Activated CD8-positive, alpha-beta T cell treated with anti-CD3 and anti-CD28 coated beads for 36 hours (primary cell): ENCODE measurements at regions not wholly inside any gene's neighbourhood (a gene's known extent, or its start where the extent isn't known, plus 50 kb on each side); places are given as distances from the start of the nearest gene placed in this dataset.

Experiments
- ATAC-seq: fragments of 200-7000 bp; cut with Tn5 transposase; one replicate; pipeline ENCODE4 v1.10.0; 2021; ENCODE audit warnings: mild to moderate bottlenecking, moderate library complexity
- CTCF ChIA-PET: fragments of 350-600 bp; sonication (Branson Sonifier 250); formaldehyde crosslinking; loops from one replicate; lab custom pipeline; 2021; ENCODE audit warnings: antibody characterized with exemption; lab: Charles Lee
- POLR2A ChIA-PET: fragments of 350-600 bp; sonication (Branson Sonifier 250); formaldehyde crosslinking; loops from one replicate; lab custom pipeline; 2021; ENCODE audit warnings: antibody characterized with exemption; lab: Charles Lee
- DNase-seq: peaks from one replicate; pipeline ENCODE4 v3.0.0-alpha.2; 2020
- H3K27ac Mint-ChIP-seq: one replicate; pipeline ENCODE4 v1.8.0; 2021; ENCODE audit warnings: mild to moderate bottlenecking, mixed read lengths
- H3K27me3 Mint-ChIP-seq: one replicate; pipeline ENCODE4 v1.8.0; 2021; ENCODE audit warnings: mixed read lengths
- H3K36me3 Mint-ChIP-seq: one replicate; pipeline ENCODE4 v1.8.0; 2021; ENCODE audit warnings: low read depth, mixed read lengths
- H3K4me1 Mint-ChIP-seq: one replicate; pipeline ENCODE4 v1.8.0; 2021; ENCODE audit warnings: low read depth, mixed read lengths
- H3K4me3 Mint-ChIP-seq: one replicate; pipeline ENCODE4 v1.8.0; 2021; ENCODE audit warnings: mild to moderate bottlenecking, moderate library complexity, mixed read lengths
- H3K9me3 Mint-ChIP-seq: one replicate; pipeline ENCODE4 v1.8.0; 2021; ENCODE audit warnings: mixed read lengths
- CTCF ChIP-seq: fragments of 200-600 bp; IDR thresholded peaks from one replicate; pipeline ENCODE4 v1.8.0; 2022; ENCODE audit warnings: antibody characterized with exemption, mild to moderate bottlenecking
- intact Hi-C: fragments of 100-400 bp; cut with micrococcal nuclease; formaldehyde crosslinking; loops from one replicate; pipeline ENCODE4 v1.10.0; 2022

DNA sequence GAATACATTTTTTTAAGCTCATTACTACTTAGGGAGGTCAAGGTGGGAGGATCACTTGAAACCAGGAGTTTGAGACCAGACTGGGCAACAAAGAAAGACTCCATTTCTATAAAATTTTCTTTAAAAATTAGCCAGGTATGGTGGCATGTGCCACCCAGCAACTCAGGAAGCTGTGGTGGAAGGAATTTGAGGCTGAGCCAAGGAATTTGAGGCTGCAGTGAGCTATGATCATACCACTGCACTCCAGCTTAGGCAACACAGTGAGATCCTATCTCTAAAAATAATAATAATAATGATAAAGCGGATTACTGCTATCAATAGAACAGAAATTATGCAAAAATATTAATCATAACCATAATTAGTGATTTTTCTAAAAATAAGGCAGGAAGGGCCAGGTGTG, 170.3 kb downstream of the COPRS start:
- TF ChIP-seq CTCF, result no peak
- CTCF ChIA-PET, result interaction anchor here (0.9 kb wide), 1 partner anchor 11 kb away, joined by 3 read pairs; no protein-coding TSS in a partner anchor
- intact Hi-C loops, result no loop called here

DNA sequence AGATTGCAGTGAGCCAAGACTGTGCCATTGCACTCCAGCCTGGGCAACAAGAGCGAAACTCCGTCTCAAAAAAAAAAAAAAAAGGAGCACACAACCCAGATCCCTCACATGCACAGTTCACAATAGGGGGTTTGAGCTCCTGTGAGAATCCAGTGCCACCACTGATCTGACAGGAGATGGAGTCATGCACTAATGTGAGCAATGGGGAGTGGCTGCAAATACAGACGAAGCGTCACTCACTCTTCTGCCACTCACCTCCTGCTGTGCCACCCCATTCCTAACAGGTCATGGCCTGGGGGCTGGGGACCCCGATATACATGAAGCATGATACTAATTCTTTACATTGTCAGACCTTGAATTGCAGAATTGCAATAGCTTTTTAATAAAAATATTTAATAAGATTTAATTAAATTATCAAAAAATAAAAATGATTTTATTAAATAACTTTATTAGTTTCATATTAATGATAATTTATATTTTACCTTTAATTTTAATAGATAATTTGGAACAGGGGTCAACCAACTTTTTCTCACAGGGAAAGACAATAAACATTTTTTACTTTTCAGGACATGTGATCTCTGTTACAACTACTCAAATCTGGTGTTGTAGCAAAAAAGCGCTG, 171.4 kb downstream of the COPRS start:
- Mint-ChIP-seq H3K4me3 (no peak overlapping the region), H3K4me1 (no peaks in the 10 kb centered on the region), H3K27ac (no peak overlapping the region), H3K36me3 (no peaks in the 10 kb centered on the region), H3K9me3 (no peaks in the 10 kb centered on the region), H3K27me3 (peaks cover 13% of the 10 kb centered on the region)
- ATAC-seq (no peak), DNase-seq (no peak)
- intact Hi-C loops, result no loop called here
- POLR2A ChIA-PET, result no interaction called here
- no peak for TF ChIP-seq CTCF
- CTCF ChIA-PET, result no interaction called here

More for the DNA sequence above, 170.3 kb downstream of the COPRS start:
- Mint-ChIP-seq H3K27ac (no peak overlapping the region), H3K9me3 (no peaks in the 10 kb centered on the region), H3K4me1 (no peaks in the 10 kb centered on the region), H3K4me3 (no peak overlapping the region), H3K27me3 (peaks cover 9% of the 10 kb centered on the region), H3K36me3 (no peaks in the 10 kb centered on the region)
- ATAC-seq (no peak), DNase-seq (no peak)
- POLR2A ChIA-PET, result no interaction called here

- no peaks in the 10 kb centered on the region for H3K9me3 Mint-ChIP-seq
- ChIA-PET POLR2A (no interaction called here), CTCF (no interaction called here)
- ATAC-seq, result no peak
- no peak overlapping the region for H3K27ac Mint-ChIP-seq
- H3K36me3 Mint-ChIP-seq, result no peaks in the 10 kb centered on the region
- no peak for TF ChIP-seq CTCF
- peaks cover 15% of the 10 kb centered on the region for H3K27me3 Mint-ChIP-seq
- no peaks in the 10 kb centered on the region for H3K4me1 Mint-ChIP-seq
- intact Hi-C loops, result no loop called here
- no peak overlapping the region for H3K4me3 Mint-ChIP-seq
- no peak for DNase-seq
Measured at GRCh38 chr17:31686495-31686894, 172.5 kb downstream of the COPRS start.

- Mint-ChIP-seq H3K27ac (no peak overlapping the region), H3K36me3 (no peaks in the 10 kb centered on the region), H3K27me3 (peaks cover 20% of the 10 kb centered on the region), H3K9me3 (no peaks in the 10 kb centered on the region), H3K4me3 (no peak overlapping the region), H3K4me1 (peaks cover 7% of the 10 kb centered on the region)
- ATAC-seq (no peak), DNase-seq (no peak)
- ChIA-PET CTCF (no interaction called here), POLR2A (interaction anchor here (0.8 kb wide), 1 partner anchor 135 kb away, joined by 3 read pairs; no protein-coding TSS in a partner anchor)
- intact Hi-C loops, result no loop called here
- no peak for TF ChIP-seq CTCF
Measured at GRCh38 chr17:31684901-31685300, 174.1 kb downstream of the COPRS start.

DNA sequence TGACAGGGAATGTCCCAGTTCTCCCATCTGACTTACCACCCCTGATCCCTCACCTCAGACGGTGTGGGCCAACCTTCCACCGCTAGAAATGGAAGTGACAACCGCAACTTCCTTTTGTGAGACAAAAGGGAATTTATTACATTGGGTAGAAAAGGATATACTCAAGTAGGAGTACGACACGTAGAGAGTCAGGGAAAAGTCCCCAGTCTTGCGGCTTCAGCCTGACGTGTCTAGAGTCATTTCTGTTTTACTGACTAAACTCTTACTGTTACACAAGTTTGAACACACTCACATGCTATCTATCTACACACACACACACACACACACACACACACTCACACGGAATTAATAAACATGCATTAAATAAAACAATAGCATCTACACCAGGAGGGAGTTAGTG, 178.9 kb downstream of the COPRS start:
- ATAC-seq, result peak; percentile 92
- H3K27ac Mint-ChIP-seq, result peak overlapping the region; percentile 43
- CTCF ChIA-PET, result no interaction called here

More for the DNA sequence above, 178.9 kb downstream of the COPRS start:
- Mint-ChIP-seq H3K4me1 (peaks cover 10% of the 10 kb centered on the region), H3K36me3 (no peaks in the 10 kb centered on the region), H3K4me3 (peak overlapping the region; percentile 0), H3K27me3 (peaks cover 32% of the 10 kb centered on the region), H3K9me3 (no peaks in the 10 kb centered on the region)
- intact Hi-C loops, result no loop called here
- POLR2A ChIA-PET, result no interaction called here
- TF ChIP-seq CTCF, result no peak
- DNase-seq, result peak; percentile 76
